GM18499 (cell line): ENCODE measurements at regions not wholly inside any gene's neighbourhood (a gene's known extent, or its start where the extent isn't known, plus 50 kb on each side); places are given as distances from the start of the nearest gene placed in this dataset.
"Not testable (repeated sequence)": the region's sequence is repeated elsewhere in the genome, so short reads cannot be mapped to it uniquely, and the experiment has no call there.

ENCODE experiments used
- ATAC-seq: cut with Tn5 transposase; IDR thresholded peaks from one replicate; pipeline ENCODE4 v1.9.1; 2021; ENCODE audit warnings: moderate number of reproducible peaks; ENCODE audit not compliant: insufficient read depth, unreplicated experiment

DNA sequence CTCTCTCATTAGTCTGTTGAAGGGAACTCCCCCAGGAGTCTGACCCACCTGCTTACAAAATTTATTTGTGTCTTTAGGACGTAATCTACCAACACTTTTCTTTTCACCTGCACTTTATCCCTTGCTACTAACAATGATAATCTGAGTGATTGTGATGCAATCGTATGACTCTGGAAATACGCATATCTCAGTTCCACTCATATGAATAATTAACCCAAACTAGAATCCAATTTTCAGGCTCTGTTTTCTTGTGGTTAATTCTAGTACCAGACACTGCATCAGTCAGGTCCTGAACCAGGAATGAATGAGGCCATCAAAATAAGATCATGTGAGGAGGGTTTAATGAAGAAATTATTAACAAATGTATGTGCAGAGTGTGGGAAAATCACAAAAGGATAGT lies 158.4 kb upstream of the SRD5A2 start:
- no peak for ATAC-seq

DNA sequence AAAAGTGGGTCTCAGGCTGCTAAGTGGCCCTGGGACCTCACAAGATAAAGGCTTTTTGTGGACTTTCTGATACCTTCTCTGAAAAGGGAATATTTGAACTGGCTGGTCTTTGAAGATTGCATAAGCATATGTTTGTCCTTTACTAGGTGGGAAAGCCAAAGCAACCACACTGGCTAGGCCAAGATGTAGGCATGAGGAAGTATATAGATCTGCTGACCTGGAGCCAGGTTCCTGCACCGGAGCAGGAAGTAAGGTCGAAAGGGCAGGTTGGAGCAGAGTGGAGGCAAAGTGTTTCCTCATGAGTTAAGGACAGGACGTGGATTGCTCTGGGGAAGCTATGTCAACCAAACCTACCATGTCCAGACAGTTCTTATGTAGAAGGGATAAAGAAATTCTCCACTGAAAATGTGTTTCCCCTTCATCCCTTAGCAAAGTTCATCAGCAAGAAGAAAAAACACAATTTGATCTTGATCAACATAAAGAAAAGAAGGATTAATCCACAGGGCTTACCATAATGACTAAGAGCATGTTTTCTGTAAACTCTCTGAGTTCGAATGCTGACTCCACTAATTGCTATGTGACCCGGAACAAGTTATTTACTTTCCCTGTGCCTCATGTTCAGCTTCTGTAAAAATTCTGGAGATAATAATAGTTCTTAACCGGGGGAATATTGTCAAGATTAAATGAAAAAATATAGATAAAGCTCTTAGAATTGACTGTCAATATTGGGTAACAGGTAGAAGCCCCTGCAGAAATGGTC lies 156.1 kb upstream of the SRD5A2 start:
- ATAC-seq = no peak

DNA sequence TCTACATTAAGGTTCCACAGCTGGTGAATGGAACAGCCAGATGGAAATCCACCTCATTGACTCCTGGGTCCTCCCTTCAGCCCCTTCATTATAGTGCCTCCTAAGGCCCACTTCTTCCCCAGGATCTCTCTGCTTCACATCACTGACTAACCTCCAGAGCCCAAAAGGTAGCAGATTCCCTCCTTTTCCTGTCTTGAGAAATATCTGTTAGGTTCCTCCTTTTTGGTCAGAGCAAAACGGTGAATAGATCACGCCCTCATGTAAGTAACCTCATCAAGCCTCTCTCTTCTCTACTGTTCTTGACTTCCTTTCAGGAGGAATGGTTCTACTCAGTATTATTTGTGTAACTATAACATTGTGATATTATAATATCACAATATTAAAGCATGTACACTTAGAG lies 155.0 kb upstream of the SRD5A2 start:
- no peak for ATAC-seq

GRCh38 chr2:31729442-31730092 lies 148.8 kb upstream of the SRD5A2 start:
- ATAC-seq = no peak

DNA sequence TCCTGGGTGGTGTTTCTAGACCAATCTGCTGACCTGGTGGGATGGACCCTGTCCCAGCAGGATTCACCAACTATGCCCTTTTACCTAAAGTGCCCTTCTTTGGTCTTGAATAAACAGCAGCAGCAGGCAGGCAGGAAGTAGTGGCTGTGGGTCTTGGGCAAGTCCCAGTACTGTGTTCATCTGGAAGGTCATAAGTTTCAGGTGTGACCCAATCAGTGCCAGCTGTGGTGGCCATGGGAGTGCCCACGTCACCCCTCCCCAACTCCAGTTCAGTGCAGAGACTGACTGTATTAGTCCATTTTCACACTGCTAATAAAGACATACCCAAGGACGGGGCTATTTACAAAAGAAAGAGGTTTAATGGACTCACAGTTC lies 148.3 kb upstream of the SRD5A2 start:
- ATAC-seq = no peak

- no peak for ATAC-seq
Measured at GRCh38 chr2:31728406-31729064, 147.8 kb upstream of the SRD5A2 start.

DNA sequence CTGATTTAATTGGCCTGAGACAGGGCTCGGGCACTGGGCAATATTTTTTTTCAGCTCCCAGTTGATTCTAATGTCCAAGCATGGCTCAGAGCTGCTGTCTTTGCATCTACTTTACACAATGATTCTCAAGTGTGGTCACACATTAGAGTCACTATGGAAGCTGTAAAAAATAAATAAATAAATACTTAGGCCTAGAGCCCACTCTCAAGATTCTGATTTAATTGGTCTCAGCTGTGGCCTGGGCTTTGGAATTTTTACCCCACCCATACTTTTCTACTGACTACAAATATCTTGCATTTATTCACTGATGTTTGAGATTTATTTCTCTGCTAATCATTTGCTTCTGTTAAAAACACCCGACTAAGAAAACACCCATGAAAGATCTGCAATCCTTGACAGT lies 145.7 kb upstream of the SRD5A2 start:
- no peak for ATAC-seq

DNA sequence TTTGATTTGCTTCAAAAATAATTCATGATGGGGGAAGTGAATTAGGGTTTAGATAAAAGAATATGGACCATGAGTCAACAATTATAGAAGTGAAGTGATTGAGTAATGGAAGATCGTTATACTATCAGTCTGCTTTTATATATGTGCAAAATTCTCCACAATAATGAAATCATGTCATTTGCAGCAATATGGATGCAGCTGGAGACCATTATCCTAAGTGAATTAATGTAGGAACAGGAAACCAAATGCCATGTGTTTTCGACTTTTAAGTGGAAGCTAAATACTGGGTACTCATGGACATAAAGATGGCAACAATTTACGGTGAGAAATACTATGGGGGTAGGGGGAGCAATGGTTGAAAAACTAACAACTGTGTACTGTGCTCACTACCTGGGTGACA lies 144.7 kb upstream of the SRD5A2 start:
- ATAC-seq = no peak

DNA sequence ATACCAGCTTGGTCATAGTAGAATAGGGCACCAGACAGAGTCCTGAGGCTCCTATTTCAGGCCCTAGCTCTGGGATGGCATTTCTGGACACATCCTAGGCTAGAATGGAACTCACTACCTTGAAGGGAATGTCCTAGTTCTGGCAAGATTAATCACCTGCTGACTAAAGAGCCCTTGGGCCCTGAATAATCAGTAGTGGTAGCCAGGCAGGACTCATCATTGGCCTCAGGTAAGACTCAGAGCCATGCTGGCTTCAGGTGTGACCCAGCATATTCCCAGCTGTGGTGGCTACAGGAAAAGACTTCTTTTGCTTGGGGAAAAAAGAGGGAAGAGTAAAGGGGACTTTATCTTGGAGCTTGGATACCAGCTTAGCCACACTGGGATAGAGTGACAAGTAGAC lies 131.0 kb upstream of the SRD5A2 start:
- no peak for ATAC-seq

- ATAC-seq = no peak
Measured at GRCh38 chr2:31710121-31710520, 129.4 kb upstream of the SRD5A2 start.

- no peak for ATAC-seq
Measured at GRCh38 chr2:31707992-31708391, 127.3 kb upstream of the SRD5A2 start.

DNA sequence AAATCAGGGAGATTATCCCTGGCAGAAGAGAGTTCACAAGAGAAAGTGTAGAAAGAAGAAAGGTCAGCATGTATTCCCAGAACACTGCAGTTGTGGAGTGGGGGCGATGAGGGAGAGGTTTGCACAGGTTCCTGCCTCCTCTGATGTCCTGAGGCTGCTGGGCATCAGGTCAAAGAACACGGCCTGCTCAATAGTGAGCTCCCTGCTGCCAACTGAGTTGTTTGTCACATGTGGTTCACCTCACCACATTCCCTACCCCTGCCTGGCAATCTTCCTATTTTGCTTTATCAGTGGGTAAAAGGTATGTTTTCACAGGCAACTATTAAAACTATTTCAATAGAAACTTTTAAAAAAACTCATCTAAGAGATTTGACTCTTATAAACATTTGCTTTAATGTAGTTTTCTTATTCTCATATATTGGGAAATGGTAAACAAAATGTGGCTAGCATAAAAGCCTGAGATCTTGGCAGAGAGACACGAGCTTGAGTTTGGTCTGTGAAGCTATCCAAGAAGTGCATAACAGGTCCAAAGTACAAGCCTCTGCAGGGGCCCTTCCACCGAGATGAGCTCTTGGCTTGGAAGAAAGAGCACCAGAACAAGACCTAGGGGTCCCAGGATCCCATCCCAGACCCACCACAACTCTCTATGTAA lies 123.9 kb upstream of the SRD5A2 start:
- ATAC-seq = no peak

- no peak for ATAC-seq
Measured at GRCh38 chr2:31703253-31703652, 122.5 kb upstream of the SRD5A2 start.

- ATAC-seq = no peak
Measured at GRCh38 chr2:31698722-31699121, 118.0 kb upstream of the SRD5A2 start.

- no peak for ATAC-seq
Measured at GRCh38 chr2:31696068-31696467, 115.3 kb upstream of the SRD5A2 start.

DNA sequence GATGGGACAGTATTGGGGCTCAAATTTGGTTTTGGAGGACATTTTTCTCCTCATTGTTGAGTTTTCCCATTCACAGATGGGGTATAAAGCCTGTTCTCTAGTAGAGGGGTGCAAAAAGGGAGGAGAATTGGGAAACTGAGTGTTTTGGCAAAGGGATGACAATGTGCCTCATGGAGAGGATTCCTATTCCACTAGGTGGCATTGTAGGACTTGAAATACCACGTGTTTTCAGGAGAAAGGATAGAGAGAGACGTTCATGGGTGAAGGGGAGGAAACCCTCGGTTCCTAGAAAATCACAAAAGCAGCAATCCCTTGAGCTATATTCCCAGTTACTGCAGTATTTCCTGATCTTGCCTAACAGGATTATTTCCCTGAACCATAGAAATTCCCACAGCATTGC lies 113.7 kb upstream of the SRD5A2 start:
- ATAC-seq = no peak

- ATAC-seq = no peak
Measured at GRCh38 chr2:31693882-31694281, 113.1 kb upstream of the SRD5A2 start.

GRCh38 chr2:31688282-31688681 lies 107.5 kb upstream of the SRD5A2 start:
- no peak for ATAC-seq

DNA sequence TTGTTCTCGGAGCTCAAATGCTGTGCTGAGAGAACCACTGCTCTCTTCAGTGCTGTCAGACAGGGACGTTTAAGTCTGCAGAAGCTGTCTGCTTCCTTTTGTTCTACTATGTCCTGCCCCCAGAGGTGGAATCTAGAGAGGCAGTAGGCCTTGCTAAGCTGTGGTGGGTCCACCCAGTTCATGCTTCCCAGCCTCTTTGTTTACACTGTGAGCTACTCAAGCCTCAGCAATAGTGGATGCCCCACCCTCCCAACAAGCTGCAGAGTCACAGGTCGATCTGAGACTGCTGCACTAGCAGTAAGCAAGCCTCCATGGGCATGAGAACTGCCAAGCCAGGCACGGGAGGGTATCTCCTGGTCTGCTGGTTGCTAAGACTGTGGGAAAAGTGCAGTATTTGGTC lies 102.8 kb upstream of the SRD5A2 start:
- ATAC-seq = not testable (repeated sequence)

- no peak for ATAC-seq
Measured at GRCh38 chr2:31675485-31675901, 94.8 kb upstream of the SRD5A2 start.

- no peak for ATAC-seq
Measured at GRCh38 chr2:31674446-31674845, 93.7 kb upstream of the SRD5A2 start.
